GM21381 (cell line): ENCODE measurements at regions not wholly inside any gene's neighbourhood (a gene's known extent, or its start where the extent isn't known, plus 50 kb on each side); places are given as distances from the start of the nearest gene placed in this dataset.
"Not testable (repeated sequence)": the region's sequence is repeated elsewhere in the genome, so short reads cannot be mapped to it uniquely, and the experiment has no call there.

Experiments used
- ATAC-seq: cut with Tn5 transposase; IDR thresholded peaks from one replicate; pipeline ENCODE4 v1.9.1; 2021; ENCODE audit warnings: mild to moderate bottlenecking, moderate library complexity; ENCODE audit not compliant: unreplicated experiment

- no peak for ATAC-seq
Measured at GRCh38 chr2:13156916-13157315, 440.2 kb downstream of the TRIB2 start.

DNA sequence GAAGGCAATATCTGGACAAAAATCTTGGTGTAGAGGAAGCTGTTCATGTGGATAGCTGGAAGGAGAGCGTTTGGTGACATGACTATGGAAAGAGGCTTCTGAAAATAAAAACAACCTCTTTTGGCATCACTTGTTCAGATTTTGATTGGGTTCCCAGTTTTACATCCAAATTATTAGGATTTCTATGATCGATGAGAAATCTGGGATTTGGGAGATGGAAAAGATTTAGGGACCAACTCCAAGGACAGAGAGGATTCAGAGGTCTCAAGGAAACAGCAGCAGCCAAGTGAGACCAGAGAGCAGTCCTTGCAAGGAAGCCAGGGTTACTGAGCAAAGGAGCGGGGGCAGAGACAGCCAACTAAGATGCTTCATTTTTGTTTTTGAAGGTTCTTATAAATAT lies 441.7 kb downstream of the TRIB2 start:
- ATAC-seq, result no peak

GRCh38 chr2:13180729-13181128 lies 464.0 kb downstream of the TRIB2 start:
- ATAC-seq, result no peak

GRCh38 chr2:13193075-13193474 lies 476.3 kb downstream of the TRIB2 start:
- ATAC-seq, result peak; percentile 87

DNA sequence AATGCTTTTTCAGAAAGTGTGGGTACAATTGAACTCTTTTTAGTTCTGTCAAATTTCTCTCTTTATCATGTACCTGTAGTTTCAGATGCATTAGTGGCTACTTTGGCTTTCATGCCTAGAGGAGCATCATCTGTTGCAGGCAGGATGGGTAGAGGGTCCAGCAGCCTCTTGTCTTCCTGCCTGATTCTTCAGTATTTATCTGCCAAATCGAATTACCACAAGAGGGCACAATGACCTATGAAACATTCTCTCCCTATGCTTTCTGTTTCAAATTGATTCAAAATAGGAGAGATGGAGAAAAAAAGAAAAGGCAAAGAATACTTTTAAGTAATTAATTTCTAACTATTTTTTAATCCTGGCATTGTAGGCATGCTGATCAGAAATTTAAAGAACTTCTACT lies 477.2 kb downstream of the TRIB2 start:
- ATAC-seq, result peak; percentile 67

- no peak for ATAC-seq
Measured at GRCh38 chr2:13195270-13195669, 478.5 kb downstream of the TRIB2 start.

- ATAC-seq, result no peak
Measured at GRCh38 chr2:13197248-13197647, 480.5 kb downstream of the TRIB2 start.

GRCh38 chr2:13201924-13202323 lies 485.2 kb downstream of the TRIB2 start:
- ATAC-seq, result no peak

DNA sequence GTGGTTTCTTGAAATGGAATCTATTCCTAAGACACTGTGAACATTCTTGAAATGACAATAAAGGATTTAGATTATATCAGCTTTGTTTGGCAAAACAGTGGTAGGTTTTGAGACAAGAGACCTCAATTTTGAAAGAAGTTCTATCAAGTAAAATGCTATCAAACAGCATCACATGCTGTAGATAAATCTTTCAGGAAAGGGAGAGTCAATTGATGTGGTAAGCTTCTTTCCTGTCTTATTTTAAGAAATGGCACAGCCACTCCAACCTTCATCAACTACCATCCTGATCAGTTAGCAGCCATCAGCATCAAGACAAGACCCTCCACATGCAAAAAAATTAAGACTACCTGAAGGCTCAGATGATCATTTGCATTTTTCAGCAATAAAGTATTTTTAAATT lies 495.4 kb downstream of the TRIB2 start:
- no peak for ATAC-seq

DNA sequence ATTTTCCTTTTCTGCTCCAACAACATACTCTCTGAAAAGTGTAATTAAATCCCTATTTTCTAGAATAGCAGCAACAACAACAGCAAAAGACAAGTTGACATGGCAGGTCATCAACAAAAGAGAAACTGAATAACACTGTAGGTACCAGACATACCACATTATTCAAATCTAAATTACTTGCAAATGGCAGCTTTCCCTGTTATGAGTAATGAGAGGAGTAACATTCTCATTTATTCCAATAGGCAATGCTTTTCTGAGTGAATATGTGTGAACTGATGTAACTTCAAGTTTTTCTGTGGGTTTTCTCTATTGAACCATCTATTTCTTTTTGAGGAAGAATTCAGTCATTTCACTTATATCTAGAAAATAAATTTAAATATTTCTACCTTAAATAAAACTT lies 501.5 kb downstream of the TRIB2 start:
- ATAC-seq, result no peak

DNA sequence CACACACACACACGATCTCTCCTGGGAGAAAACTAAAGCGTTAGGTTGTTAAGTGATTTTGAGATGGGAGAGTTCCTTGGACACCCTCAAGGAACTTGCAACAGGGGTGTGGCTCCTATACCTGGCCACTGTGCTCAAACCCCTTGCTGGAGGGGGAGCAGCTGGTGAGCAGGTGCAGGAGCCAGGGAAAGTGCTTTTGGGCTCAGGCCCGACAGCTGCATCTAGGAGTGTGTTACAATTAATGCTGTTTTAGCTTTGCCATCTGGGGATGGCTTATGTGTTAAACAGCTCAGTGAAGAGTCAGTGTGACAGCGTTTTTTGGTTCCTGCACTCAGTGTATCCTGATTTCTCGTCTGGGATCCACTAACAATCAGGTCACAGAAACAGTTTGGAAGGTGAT lies 510.8 kb downstream of the TRIB2 start:
- ATAC-seq, result no peak

GRCh38 chr2:13230221-13230620 lies 513.5 kb downstream of the TRIB2 start:
- no peak for ATAC-seq

DNA sequence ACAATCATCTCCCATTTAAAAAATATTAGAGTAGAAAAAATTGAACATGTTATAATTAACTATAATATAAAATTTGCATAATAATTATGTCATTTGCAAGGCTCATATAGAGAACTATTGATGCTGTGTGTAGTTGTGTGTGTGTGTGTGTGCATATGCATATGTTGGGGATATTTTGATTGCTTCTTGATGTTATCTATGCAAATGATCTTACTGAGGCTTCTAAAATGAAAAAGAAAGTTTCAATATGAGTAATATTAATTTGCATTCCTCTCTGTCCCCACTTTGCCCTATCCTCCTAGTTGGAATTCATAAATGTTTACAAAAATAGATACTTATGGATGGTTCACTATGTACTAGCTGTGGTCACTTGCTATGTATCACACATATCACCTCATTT lies 523.3 kb downstream of the TRIB2 start:
- peak; percentile 40 for ATAC-seq

GRCh38 chr2:13240789-13241487 lies 524.2 kb downstream of the TRIB2 start:
- ATAC-seq, result no peak

GRCh38 chr2:13252615-13253014 lies 535.9 kb downstream of the TRIB2 start:
- no peak for ATAC-seq

GRCh38 chr2:13255485-13255884 lies 538.7 kb downstream of the TRIB2 start:
- no peak for ATAC-seq

- no peak for ATAC-seq
Measured at GRCh38 chr2:13260402-13260801, 543.7 kb downstream of the TRIB2 start.

GRCh38 chr2:13266166-13266565 lies 549.4 kb downstream of the TRIB2 start:
- no peak for ATAC-seq

DNA sequence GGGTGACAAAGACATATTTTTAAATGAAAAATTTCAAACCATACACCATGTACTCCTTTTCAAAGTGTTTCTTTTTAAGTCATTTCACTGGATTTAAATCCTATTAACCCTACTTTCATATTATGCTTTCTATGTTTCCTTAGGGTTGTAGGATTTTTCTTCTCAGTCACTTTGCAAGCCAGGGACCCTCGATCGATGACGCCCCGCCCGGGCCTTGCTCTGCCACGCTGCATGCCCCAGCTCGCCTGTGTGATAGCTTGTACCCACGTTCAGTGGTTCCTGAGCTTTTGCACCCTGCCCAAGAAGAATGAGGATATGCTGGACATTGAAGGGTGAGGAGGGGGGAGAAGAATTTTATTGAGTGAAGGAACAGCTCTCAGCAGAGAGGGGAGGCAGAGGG lies 568.0 kb downstream of the TRIB2 start:
- no peak for ATAC-seq

GRCh38 chr2:13289310-13289709 lies 572.6 kb downstream of the TRIB2 start:
- no peak for ATAC-seq

DNA sequence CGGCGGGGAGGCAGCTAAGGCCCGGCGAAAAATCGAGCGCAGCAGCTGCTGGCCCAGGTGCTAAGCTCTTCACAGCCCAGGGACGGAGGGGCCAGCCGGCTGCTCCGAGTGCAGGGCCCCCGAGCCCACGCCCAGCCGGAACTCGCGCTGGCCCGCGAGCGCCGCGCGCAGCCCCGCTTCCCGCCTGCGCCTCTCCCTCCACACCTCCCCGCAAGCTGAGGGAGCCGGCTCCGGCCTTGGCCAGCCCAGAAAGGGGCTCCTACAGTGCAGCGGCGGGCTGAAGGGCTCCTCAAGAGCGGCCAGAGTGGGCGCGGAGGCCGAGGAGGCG lies 591.7 kb downstream of the TRIB2 start:
- not testable (repeated sequence) for ATAC-seq

DNA sequence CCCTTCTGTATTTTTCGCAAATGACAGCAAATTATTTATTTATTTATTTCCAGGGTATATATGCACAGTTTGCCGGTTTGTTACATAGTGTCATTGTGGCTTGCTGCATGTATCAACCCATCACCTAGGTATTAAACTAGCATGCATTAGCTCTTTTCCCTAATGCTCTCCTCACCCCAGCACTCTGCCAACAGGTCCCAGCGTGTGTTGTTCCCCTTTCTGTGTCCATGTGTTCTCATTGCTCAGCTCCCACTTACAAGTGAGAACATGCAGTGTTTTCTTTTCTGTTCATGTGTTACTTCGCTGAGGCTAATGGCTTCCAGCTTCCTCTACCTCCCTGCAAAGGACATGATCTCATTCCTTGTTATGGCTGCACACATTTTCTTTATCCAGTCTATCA lies 592.3 kb downstream of the TRIB2 start:
- no peak for ATAC-seq

DNA sequence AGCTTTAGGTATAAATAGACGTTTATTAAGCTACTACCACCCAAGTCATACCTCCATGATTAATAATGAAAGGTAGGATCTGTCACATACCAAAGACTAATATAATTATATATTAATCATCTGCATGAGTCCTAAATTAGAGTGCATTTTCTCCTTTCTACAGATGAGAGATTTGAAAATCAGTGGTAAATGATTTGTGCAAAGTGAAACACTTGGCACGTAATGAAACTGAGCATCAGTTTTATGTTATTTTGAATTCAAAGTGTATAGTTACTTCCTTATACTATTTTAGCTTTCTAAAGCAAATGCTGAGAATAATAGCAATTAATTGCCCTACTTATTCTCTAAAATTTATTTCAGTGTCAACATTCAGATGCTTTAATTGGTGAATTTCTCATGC lies 615.3 kb downstream of the TRIB2 start:
- ATAC-seq, result no peak
